Neural cell (in vitro differentiated cells): ENCODE measurements at regions not wholly inside any gene's neighbourhood (a gene's known extent, or its start where the extent isn't known, plus 50 kb on each side); places are given as distances from the start of the nearest gene placed in this dataset.

Experiments used
- H2AFZ ChIP-seq: fragments of 200-600, 300-800 bp; sonication (generic), shearing (Covaris generic); 2 replicates; pipeline ENCODE4 v1.6.0; 2014; ENCODE audit warnings: low read depth, mild to moderate bottlenecking, antibody characterized with exemption, low read length, moderate library complexity
- H3F3A ChIP-seq: fragments of 200-600 bp; shearing (Covaris generic); 2 replicates; pipeline ENCODE4 v1.6.1; 2016; ENCODE audit warnings: mild to moderate bottlenecking, moderate library complexity, mixed read lengths, antibody characterized with exemption, low read length; ENCODE audit not compliant: insufficient read depth, poor library complexity, severe bottlenecking
- H3K27ac ChIP-seq: fragments of 200-600, 300-800 bp; sonication (generic), shearing (Covaris generic); 2 replicates; pipeline ENCODE4 v1.5.1; 2014; ENCODE audit warnings: mild to moderate bottlenecking, low read length, moderate library complexity
- H3K27me3 ChIP-seq: fragments of 300-800, 200-600 bp; sonication (generic), shearing (Covaris generic); 2 replicates; pipeline ENCODE4 v1.6.0; 2014; ENCODE audit warnings: mild to moderate bottlenecking, low read depth, low read length, moderate library complexity; ENCODE audit not compliant: insufficient read depth
- H3K36me3 ChIP-seq: fragments of 300-800, 200-600 bp; sonication (generic), shearing (Covaris generic); 2 replicates; pipeline ENCODE4 v1.5.1; 2014; ENCODE audit warnings: mild to moderate bottlenecking, antibody characterized with exemption, low read length, moderate library complexity; ENCODE audit not compliant: insufficient read depth
- H3K4me2 ChIP-seq: fragments of 300-800, 200-600 bp; sonication (generic), shearing (Covaris generic); 2 replicates; pipeline ENCODE4 v1.6.0; 2014; ENCODE audit warnings: mild to moderate bottlenecking, low read length
- H3K4me3 ChIP-seq: fragments of 300-800, 200-600 bp; sonication (generic), shearing (Covaris generic); 2 replicates; pipeline ENCODE4 v1.5.1; 2014; ENCODE audit warnings: mild to moderate bottlenecking, low read length, moderate library complexity
- H3K79me2 ChIP-seq: fragments of 200-600 bp; shearing (Covaris generic); replicated peaks from 2 replicates; pipeline ENCODE4 v1.6.0; 2014; ENCODE audit warnings: mild to moderate bottlenecking, low read length, moderate library complexity; ENCODE audit not compliant: insufficient read depth
- H3K9ac ChIP-seq: fragments of 300-800, 200-600 bp; sonication (generic), shearing (Covaris generic); 2 replicates; pipeline ENCODE4 v1.6.1; 2016; ENCODE audit warnings: mild to moderate bottlenecking, low read length, mixed read lengths
- H3K9me2 ChIP-seq: fragments of 200-600 bp; shearing (Covaris generic); 2 replicates; pipeline ENCODE4 v1.6.1; 2016; ENCODE audit warnings: mild to moderate bottlenecking, low read length, mixed read lengths; ENCODE audit not compliant: insufficient read depth
- H3K9me3 ChIP-seq: fragments of 200-600, 300-800 bp; sonication (generic), shearing (Covaris generic); 2 replicates; pipeline ENCODE4 v1.6.1; 2016; ENCODE audit warnings: mild to moderate bottlenecking, mixed run types, low read length, moderate library complexity, mixed read lengths
- H4K20me1 ChIP-seq: fragments of 200-600 bp; shearing (Covaris generic); 2 replicates; pipeline ENCODE4 v1.6.1; 2016; ENCODE audit warnings: mild to moderate bottlenecking, mixed run types; ENCODE audit not compliant: insufficient read depth
- EP300 ChIP-seq: fragments of 450-650 bp; conservative IDR thresholded peaks from 2 replicates; pipeline ENCODE4 v1.6.1; 2014; ENCODE audit warnings: antibody characterized with exemption, mild to moderate bottlenecking, moderate library complexity; ENCODE audit not compliant: poor library complexity, severe bottlenecking
- EZH2 ChIP-seq: fragments of 200-600, 300-800 bp; shearing (Covaris generic), sonication (generic); IDR thresholded peaks from 2 replicates; pipeline ENCODE4 v1.6.1; 2014; ENCODE audit warnings: antibody characterized with exemption, low read length, borderline replicate concordance, mild to moderate bottlenecking; ENCODE audit not compliant: insufficient read depth, poor library complexity, severe bottlenecking
- MXI1 ChIP-seq: fragments of 450-650 bp; conservative IDR thresholded peaks from 2 replicates; pipeline ENCODE4 v1.6.1; 2014; ENCODE audit warnings: antibody characterized with exemption, mild to moderate bottlenecking; ENCODE audit not compliant: poor library complexity, severe bottlenecking
- POLR2AphosphoS5 ChIP-seq: IDR thresholded peaks from 2 replicates; pipeline ENCODE4 v1.6.1; 2012
- RAD21 ChIP-seq: fragments of 450-650 bp; conservative IDR thresholded peaks from 2 replicates; pipeline ENCODE4 v1.6.1; 2014; ENCODE audit warnings: antibody characterized with exemption, mild to moderate bottlenecking, moderate library complexity
- SMC3 ChIP-seq: fragments of 450-650 bp; conservative IDR thresholded peaks from 2 replicates; pipeline ENCODE4 v1.6.1; 2014; ENCODE audit warnings: antibody characterized with exemption, mild to moderate bottlenecking, moderate library complexity; ENCODE audit not compliant: poor library complexity
- TAF1 ChIP-seq: IDR thresholded peaks from 2 replicates; pipeline ENCODE4 v1.6.1; 2012; ENCODE audit warnings: low read depth
- TF ChIP-seq, protein P1 (sequence below): IDR thresholded peaks from 2 replicates; pipeline ENCODE4 v1.6.1; 2012; ENCODE audit warnings: borderline replicate concordance
- TF ChIP-seq, protein P2 (sequence below): fragments of 450-650 bp; IDR thresholded peaks from 2 replicates; pipeline ENCODE4 v1.5.1; 2014; ENCODE audit warnings: antibody characterized with exemption, mild to moderate bottlenecking, moderate library complexity; ENCODE audit not compliant: poor library complexity, severe bottlenecking

DNA sequence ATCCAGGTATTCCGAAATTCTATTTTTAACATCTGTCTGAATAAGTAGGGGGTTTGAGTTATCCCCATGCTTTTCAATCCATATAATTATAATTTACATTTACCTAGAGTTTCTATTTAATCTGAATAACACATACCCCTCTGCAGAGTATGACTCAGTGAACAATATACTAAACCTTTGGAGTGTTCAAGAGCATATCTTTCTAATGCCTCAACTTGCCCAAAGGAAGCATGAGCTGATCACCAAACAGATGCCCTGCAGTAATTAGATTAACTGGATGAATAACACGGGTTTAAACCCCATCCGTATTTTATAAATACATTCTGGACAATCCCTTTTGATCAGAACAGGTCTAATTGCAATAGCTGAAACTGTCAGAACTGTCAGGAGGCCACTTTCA, 897.1 kb downstream of the TFAP2A start:
- Histone ChIP-seq H3F3A (no peaks in the 10 kb centered on the region), H3K27me3 (no peaks in the 10 kb centered on the region)
- TF ChIP-seq, protein P1, sequence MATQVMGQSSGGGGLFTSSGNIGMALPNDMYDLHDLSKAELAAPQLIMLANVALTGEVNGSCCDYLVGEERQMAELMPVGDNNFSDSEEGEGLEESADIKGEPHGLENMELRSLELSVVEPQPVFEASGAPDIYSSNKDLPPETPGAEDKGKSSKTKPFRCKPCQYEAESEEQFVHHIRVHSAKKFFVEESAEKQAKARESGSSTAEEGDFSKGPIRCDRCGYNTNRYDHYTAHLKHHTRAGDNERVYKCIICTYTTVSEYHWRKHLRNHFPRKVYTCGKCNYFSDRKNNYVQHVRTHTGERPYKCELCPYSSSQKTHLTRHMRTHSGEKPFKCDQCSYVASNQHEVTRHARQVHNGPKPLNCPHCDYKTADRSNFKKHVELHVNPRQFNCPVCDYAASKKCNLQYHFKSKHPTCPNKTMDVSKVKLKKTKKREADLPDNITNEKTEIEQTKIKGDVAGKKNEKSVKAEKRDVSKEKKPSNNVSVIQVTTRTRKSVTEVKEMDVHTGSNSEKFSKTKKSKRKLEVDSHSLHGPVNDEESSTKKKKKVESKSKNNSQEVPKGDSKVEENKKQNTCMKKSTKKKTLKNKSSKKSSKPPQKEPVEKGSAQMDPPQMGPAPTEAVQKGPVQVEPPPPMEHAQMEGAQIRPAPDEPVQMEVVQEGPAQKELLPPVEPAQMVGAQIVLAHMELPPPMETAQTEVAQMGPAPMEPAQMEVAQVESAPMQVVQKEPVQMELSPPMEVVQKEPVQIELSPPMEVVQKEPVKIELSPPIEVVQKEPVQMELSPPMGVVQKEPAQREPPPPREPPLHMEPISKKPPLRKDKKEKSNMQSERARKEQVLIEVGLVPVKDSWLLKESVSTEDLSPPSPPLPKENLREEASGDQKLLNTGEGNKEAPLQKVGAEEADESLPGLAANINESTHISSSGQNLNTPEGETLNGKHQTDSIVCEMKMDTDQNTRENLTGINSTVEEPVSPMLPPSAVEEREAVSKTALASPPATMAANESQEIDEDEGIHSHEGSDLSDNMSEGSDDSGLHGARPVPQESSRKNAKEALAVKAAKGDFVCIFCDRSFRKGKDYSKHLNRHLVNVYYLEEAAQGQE: no peak
- no peak for TF ChIP-seq POLR2AphosphoS5

DNA sequence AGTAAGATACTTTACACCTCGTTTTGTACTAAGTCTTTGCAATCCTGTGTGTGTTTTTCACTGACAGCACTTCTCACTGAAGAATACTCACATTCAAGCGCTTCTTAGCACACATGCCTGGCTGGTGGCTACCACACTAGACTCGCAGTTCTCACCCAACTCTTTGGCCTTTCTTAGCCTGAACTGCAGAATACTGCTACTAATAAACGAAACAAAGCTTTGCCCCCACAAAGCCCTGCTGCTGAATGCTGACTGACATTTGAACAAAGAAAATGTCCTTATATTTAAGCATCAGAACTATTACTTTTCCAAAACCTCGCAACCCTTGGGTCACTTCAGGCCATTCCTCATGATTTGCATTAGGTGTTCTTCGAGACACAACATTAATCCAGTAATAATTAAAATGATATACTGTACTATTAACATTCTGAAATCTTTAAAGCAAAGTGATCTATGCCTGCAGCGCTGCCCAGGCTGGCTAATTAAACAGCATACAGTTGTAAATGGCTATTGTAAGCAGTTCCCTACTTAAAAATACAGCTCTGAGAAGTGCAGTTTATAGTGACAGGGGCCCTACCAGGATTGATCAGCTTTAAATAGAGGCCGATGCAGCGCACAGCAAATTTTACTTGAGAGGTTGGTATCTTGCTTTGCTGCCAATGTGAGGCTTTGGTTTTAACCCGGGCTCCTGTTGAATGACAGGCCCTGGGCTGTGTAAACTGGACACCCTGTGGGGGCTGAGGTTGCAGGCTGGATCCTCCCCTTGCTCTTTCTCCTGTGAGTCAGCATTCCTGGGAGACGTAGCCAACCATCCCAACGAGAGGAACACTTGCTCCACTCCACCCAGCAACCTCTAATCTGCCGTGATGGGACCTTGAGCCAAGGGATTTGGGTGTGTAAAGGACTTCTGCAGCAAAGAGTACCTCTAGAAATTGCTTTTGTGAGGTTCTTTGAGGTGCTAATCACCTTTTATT, 899.0 kb downstream of the TFAP2A start:
- Histone ChIP-seq H3K79me2 (no peaks in the 10 kb centered on the region), H3K27ac (no peak overlapping the region), H3K4me2 (no peak overlapping the region), H3K27me3 (no peaks in the 10 kb centered on the region), H3K4me3 (no peak overlapping the region), H2AFZ (no peak overlapping the region), H3F3A (no peaks in the 10 kb centered on the region), H3K9me2 (no peaks in the 10 kb centered on the region), H4K20me1 (no peaks in the 10 kb centered on the region), H3K9me3 (no peaks in the 10 kb centered on the region), H3K9ac (no peak overlapping the region), H3K36me3 (no peaks in the 10 kb centered on the region)
- no peak for TF ChIP-seq EP300
- no peak for TF ChIP-seq RAD21
- TF ChIP-seq TAF1: no peak
- TF ChIP-seq MXI1: no peak
- TF ChIP-seq POLR2AphosphoS5: no peak
- TF ChIP-seq, protein P2, sequence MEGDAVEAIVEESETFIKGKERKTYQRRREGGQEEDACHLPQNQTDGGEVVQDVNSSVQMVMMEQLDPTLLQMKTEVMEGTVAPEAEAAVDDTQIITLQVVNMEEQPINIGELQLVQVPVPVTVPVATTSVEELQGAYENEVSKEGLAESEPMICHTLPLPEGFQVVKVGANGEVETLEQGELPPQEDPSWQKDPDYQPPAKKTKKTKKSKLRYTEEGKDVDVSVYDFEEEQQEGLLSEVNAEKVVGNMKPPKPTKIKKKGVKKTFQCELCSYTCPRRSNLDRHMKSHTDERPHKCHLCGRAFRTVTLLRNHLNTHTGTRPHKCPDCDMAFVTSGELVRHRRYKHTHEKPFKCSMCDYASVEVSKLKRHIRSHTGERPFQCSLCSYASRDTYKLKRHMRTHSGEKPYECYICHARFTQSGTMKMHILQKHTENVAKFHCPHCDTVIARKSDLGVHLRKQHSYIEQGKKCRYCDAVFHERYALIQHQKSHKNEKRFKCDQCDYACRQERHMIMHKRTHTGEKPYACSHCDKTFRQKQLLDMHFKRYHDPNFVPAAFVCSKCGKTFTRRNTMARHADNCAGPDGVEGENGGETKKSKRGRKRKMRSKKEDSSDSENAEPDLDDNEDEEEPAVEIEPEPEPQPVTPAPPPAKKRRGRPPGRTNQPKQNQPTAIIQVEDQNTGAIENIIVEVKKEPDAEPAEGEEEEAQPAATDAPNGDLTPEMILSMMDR: no peak
- TF ChIP-seq, protein P1: no peak
- no peak for TF ChIP-seq EZH2
- TF ChIP-seq SMC3: no peak

More for the DNA sequence above, 897.1 kb downstream of the TFAP2A start:
- Histone ChIP-seq H3K36me3 (no peaks in the 10 kb centered on the region), H3K9me3 (no peaks in the 10 kb centered on the region), H2AFZ (no peak overlapping the region), H3K79me2 (no peaks in the 10 kb centered on the region), H3K27ac (no peak overlapping the region), H3K9ac (no peak overlapping the region), H3K9me2 (no peaks in the 10 kb centered on the region), H3K4me3 (no peak overlapping the region), H3K4me2 (no peak overlapping the region), H4K20me1 (no peaks in the 10 kb centered on the region)
